Fibroblast of peridontal ligament (primary cell): ENCODE measurements at regions not wholly inside any gene's neighbourhood (a gene's known extent, or its start where the extent isn't known, plus 50 kb on each side); places are given as distances from the start of the nearest gene placed in this dataset.

ENCODE experiments used
- DNase-seq: peaks from one replicate; pipeline ENCODE4 v3.0.0-alpha.2; 2010; ENCODE audit errors: extremely low read depth

DNA sequence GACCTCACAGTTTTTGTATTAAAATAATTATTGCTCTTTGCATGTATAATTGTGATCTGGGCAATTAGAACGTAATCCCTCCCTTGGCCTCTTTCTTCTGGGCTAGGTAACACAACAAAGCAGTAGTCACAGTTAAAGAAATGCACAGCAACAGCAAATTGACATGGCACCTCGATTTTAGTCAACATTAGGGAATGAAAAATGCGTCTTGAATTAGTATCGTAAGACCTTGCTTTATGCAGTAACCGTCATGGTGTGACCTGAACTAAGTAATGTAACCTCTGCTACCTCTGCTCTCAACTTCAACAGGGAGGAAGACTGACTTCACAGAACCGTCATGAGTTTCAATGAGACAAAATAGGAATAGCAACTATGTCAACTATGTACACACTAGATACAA is 265.4 kb upstream of the MAF start:
- no peak for DNase-seq

- DNase-seq = no peak
Observed at GRCh38 chr16:79864781-79865391, 264.3 kb upstream of the MAF start.

GRCh38 chr16:79864032-79864780 is 263.7 kb upstream of the MAF start:
- no peak for DNase-seq

- no peak for DNase-seq
Observed at GRCh38 chr16:79863128-79864031, 262.8 kb upstream of the MAF start.

GRCh38 chr16:79862601-79863000 is 262.1 kb upstream of the MAF start:
- DNase-seq = no peak

DNA sequence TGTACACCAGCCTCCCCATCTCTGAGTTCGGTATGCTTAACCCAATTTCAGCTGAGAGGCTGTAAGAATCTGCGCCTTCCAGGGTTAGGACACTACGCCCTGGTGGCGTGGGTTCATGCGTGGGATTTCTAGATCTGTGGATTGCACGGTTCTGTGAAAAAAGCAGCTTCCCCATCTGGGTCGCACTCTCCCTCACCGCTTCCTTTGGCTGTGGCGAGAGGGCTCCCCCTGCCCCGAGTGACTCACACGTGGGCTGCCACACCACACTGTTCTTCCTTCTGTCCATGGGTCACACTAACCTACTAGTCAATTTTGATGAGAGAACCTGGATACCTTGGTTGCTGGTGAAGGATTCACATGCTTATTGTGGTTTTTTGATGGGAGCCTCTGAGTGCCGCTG is 256.0 kb upstream of the MAF start:
- DNase-seq = no peak

- DNase-seq = no peak
Observed at GRCh38 chr16:79850348-79850747, 249.8 kb upstream of the MAF start.

DNA sequence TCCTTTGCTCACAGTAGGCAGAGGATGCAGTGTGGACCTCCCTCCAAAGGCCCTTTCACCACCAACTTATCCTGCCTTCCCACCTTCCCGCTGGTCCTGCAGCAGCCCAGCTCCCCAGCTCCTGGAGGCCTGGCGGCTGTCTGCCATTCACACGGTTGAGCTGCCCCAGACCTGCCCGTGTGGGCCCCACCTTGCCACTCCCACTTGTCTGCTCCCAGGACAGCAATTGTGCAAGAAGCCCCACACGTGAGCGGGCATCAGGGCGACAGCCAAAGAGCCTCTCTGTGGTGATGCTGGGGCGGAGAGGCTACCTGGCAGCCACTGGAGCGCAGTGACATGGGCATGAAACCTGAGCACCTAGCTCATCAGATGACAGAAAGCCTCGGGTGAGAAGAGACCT is 248.6 kb upstream of the MAF start:
- DNase-seq = no peak

DNA sequence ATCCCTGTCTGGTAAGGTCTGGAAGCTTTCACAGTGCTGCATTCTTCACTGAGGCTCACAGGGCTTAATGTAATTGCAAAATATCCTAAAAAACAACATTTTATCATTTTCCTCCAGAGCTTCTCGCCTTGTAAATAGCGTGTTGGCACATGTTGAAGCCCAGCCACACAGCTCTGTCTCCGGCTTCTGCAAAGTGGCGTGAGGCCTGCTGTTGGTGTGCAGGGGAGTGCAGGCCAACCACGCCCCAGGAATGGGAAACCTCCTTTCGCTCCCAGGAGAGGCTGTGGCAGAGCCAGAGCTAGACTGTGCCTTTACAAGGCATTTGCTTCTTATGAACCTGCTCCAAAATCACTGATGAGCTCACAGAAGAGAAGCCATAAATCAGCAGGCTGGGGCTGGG is 248.2 kb upstream of the MAF start:
- DNase-seq = no peak

DNA sequence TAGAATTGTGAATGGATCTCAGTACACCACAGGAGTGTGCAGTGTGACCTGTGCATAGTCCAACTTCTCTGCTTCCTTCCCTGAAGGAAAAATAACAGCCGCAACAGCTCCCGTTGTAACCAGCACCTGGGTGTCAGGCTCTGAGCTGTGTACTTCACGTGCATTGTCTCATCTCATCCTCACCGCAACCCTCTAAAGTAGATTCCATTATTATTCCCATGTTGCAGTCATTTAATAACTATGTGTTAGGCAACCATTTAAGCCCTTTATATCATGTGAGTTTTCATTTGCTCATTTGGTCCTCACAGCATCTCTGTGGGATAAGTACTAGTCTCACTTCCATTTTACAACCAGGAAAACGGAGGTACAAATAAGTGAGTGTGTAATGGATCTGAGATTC is 247.0 kb upstream of the MAF start:
- no peak for DNase-seq

- DNase-seq = no peak
Observed at GRCh38 chr16:79847101-79847500, 246.6 kb upstream of the MAF start.

- DNase-seq = no peak
Observed at GRCh38 chr16:79845734-79846135, 245.2 kb upstream of the MAF start.

- DNase-seq = no peak
Observed at GRCh38 chr16:79845033-79845733, 244.6 kb upstream of the MAF start.

DNA sequence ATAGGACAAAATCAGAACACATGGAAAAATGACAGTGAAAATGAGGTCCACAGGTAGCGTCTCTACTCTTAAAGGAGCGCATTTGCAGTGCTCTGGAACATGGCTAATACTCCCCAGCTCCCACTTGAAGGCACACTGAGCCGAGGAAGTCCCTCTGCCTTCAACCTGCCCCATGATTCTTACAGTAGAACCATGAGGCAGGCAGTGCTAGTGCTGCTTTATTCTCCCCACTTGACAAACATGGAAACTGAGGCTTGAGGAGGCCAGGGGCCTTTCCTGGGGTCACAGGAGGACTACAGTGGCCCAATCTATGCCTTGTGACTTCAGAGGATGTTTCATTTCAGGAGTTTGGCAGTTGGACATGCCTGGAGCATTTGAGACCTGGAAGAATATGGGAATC is 244.1 kb upstream of the MAF start:
- DNase-seq = no peak

DNA sequence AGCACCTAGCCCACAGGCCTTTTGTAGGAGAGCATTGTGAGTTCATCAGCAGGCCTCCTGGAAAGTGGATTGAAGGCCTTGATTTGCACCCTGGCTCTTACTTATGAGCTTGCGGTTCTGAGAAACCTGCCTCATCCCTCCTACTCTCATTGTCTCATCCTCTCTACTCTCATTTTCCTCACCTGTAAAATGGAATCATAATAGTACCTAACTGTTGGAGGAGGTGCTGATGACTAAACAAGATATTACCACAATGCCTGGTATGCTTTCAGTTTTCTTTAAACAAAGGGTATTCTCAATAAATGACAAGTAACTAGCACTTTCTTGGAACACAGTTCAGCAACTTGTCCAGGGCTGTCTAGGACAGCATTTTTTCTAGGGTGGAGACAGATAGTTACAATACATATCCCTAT is 243.1 kb upstream of the MAF start:
- DNase-seq = no peak

- DNase-seq = no peak
Observed at GRCh38 chr16:79843145-79843544, 242.6 kb upstream of the MAF start.

GRCh38 chr16:79842197-79842596 is 241.7 kb upstream of the MAF start:
- DNase-seq = no peak

DNA sequence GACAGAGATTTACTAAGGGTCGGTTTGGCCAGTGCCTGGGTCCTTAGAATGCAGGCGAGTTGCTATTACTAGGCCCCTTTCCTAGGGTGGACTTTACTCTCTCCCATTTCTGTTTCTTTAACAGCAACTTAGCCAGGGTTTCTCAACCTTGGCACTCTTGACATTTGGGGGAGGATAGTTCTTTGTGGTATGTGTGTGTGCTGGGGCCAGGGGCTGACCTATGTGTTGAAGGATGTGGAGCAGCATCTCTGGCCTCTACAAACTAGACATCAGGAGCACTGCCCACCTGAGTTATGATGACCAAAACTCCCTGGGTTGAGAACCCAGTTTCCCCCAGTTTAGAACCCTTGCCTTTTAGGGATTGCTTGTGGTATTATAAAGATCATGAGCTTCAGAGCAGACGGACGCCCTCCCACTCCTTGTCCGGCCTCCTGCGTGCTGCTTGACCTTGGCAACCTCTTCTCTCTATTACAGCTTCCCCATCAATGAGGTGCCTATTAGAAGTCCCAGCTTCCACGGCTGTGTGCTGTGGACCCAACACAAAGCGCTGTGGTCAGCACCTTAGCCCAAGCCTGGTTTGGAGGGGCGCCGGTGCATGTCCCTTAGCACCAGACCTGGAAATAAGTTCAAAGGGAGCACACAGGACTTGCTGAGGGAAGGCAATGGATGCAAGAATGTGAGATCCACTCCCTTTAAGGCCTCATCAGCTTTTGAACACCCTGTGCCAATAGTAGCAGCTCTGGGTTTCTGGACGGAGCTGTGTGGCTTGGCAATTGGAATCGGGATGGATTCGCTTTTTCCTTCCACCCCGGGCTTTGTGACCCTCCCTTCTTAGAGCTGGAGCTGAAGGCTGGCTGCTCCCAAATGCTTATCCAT is 239.2 kb upstream of the MAF start:
- peak; percentile 29 for DNase-seq

DNA sequence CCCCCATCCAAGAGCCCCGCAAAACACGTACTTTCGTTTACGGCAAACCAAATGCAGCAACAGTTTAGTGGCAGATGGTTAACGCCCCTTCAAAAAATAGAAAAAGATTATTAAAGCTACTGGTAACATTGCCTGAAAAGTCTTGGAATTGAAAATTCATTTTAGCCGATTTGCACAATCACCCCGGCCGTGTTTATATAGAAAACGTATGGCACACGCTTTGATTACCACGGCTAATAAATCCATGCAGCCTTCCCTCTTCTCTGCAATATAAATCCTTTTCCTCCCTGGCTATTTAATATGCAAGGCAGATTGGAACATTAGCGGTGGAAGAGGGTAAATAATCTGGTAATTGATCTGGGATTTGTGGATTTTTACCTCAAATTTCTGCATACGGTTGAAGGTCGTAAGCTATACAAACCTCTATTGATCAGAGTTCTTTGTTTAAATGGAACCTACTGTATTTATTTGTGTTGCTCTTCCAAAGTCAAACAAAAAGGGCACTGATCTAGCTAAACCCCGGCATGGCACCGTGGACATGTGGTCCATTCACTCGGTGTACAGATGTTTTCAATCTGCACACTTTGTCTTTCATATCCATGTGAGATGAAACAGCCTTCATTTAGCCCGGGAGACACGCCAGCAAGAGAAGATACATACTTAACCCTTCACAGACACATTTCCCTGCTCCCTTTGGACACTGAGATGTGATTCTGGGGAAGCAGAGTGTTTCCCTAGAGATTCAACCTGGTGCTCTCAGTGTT is 238.1 kb upstream of the MAF start:
- DNase-seq = peak; percentile 49

DNA sequence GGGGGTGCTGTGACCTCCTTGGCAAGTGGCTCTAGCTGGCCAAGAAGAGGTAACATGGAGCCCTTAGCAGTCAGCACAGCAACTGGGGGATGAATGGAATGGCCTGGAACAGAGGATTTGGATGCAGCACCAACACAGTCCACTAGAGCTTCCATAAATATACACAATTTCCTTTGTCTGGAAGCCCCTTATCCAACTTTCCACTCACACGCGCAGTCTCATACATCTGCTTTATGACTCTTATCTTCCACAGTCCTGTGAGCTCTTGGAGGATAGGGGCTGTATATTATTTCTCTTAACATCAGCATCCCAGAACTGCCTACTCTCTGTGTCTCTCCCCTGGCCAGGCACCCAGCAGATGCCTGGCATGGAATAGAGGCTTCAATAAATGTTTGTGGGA is 235.6 kb upstream of the MAF start:
- DNase-seq = no peak
